Loucy (cell line): ENCODE measurements at regions not wholly inside any gene's neighbourhood (a gene's known extent, or its start where the extent isn't known, plus 50 kb on each side); places are given as distances from the start of the nearest gene placed in this dataset.

Experiments used
- H2AFZ ChIP-seq: fragments of 200-600 bp; sonication (generic); 2 replicates; pipeline ENCODE4 v1.6.0; 2016; ENCODE audit warnings: antibody characterized with exemption, mild to moderate bottlenecking, low read length, moderate library complexity
- H3F3A ChIP-seq: fragments of 200-600 bp; 2 replicates; pipeline ENCODE4 v1.6.0; 2016; ENCODE audit warnings: antibody characterized with exemption, low read depth, mild to moderate bottlenecking
- H3K27me3 ChIP-seq: fragments of 200-600 bp; sonication (generic); 2 replicates; pipeline ENCODE4 v1.6.1; 2014; ENCODE audit warnings: low read length, mild to moderate bottlenecking; ENCODE audit not compliant: insufficient read depth, poor library complexity, severe bottlenecking
- H3K36me3 ChIP-seq: fragments of 200-600 bp; sonication (generic); 2 replicates; pipeline ENCODE4 v1.6.1; 2016; ENCODE audit warnings: low read length; ENCODE audit not compliant: insufficient read depth
- H3K4me1 ChIP-seq: fragments of 200-600 bp; sonication (generic); 2 replicates; pipeline ENCODE4 v1.5.1; 2014; ENCODE audit warnings: low read length, mild to moderate bottlenecking; ENCODE audit not compliant: insufficient read depth, poor library complexity, severe bottlenecking
- H3K4me2 ChIP-seq: fragments of 200-600 bp; sonication (generic); 2 replicates; pipeline ENCODE4 v1.6.0; 2014; ENCODE audit warnings: antibody characterized with exemption, low read length, low read depth, mild to moderate bottlenecking; ENCODE audit not compliant: poor library complexity, severe bottlenecking
- H3K4me3 ChIP-seq: fragments of 200-600 bp; sonication (generic); 2 replicates; pipeline ENCODE4 v1.5.1; 2014; ENCODE audit warnings: low read length, mild to moderate bottlenecking, mixed read lengths; ENCODE audit not compliant: poor library complexity, severe bottlenecking
- H3K79me2 ChIP-seq: fragments of 200-600 bp; sonication (generic); 2 replicates; pipeline ENCODE4 v1.6.1; 2014; ENCODE audit warnings: low read length; ENCODE audit not compliant: insufficient read depth
- H3K9ac ChIP-seq: fragments of 200-600 bp; sonication (generic); 2 replicates; pipeline ENCODE4 v1.6.0; 2014; ENCODE audit warnings: mild to moderate bottlenecking, low read depth, low read length, moderate library complexity; ENCODE audit not compliant: poor library complexity, severe bottlenecking
- H3K9me2 ChIP-seq: fragments of 200-600 bp; sonication (generic); replicated peaks from 2 replicates; pipeline ENCODE4 v1.6.1; 2016; ENCODE audit warnings: low read depth, low read length, mixed read lengths
- H3K9me3 ChIP-seq: fragments of 200-600 bp; sonication (generic); 2 replicates; pipeline ENCODE4 v1.6.1; 2014; ENCODE audit warnings: mild to moderate bottlenecking, antibody characterized with exemption, low read length, low read depth; ENCODE audit not compliant: insufficient read depth
- H4K20me1 ChIP-seq: fragments of 200-600 bp; sonication (generic); 2 replicates; pipeline ENCODE4 v1.6.0; 2014; ENCODE audit warnings: antibody characterized with exemption, low read length, mild to moderate bottlenecking; ENCODE audit not compliant: insufficient read depth, poor library complexity, severe bottlenecking
- CTCF ChIP-seq: fragments of 200-600 bp; sonication (generic); conservative IDR thresholded peaks from 2 replicates; pipeline ENCODE4 v1.5.1; 2014; ENCODE audit warnings: mild to moderate bottlenecking, antibody characterized with exemption, low read length
- EZH2phosphoT487 ChIP-seq: fragments of 200-600 bp; IDR thresholded peaks from 2 replicates; pipeline ENCODE4 v1.6.1; 2018; ENCODE audit warnings: antibody characterized with exemption, mild to moderate bottlenecking, moderate library complexity, borderline replicate concordance

GRCh38 chr12:89799316-89799715 lies 90.7 kb upstream of the ATP2B1 start:
- Histone ChIP-seq H3K9me2 (no peaks in the 10 kb centered on the region), H3K9me3 (no peaks in the 10 kb centered on the region), H3K27me3 (no peaks in the 10 kb centered on the region), H4K20me1 (no peaks in the 10 kb centered on the region), H3K4me1 (no peaks in the 10 kb centered on the region), H3K4me3 (no peak overlapping the region), H3K9ac (no peak overlapping the region), H3K4me2 (no peak overlapping the region), H3K36me3 (no peaks in the 10 kb centered on the region), H3K79me2 (no peaks in the 10 kb centered on the region), H3F3A (no peaks in the 10 kb centered on the region), H2AFZ (no peak overlapping the region)
- TF ChIP-seq CTCF, result no peak
- TF ChIP-seq EZH2phosphoT487, result no peak

- Histone ChIP-seq H3K9me2 (no peaks in the 10 kb centered on the region), H2AFZ (no peak overlapping the region), H3K27me3 (no peaks in the 10 kb centered on the region), H4K20me1 (no peaks in the 10 kb centered on the region), H3K79me2 (no peaks in the 10 kb centered on the region), H3K9ac (no peak overlapping the region), H3K36me3 (no peaks in the 10 kb centered on the region), H3K4me1 (no peaks in the 10 kb centered on the region), H3K4me3 (no peak overlapping the region), H3F3A (no peaks in the 10 kb centered on the region), H3K9me3 (no peaks in the 10 kb centered on the region), H3K4me2 (no peak overlapping the region)
- no peak for TF ChIP-seq CTCF
- TF ChIP-seq EZH2phosphoT487, result no peak
These were observed 88.8 kb upstream of the ATP2B1 start for GRCh38 chr12:89797436-89797835.

- Histone ChIP-seq H2AFZ (no peak overlapping the region), H3K9ac (no peak overlapping the region), H3K4me2 (no peak overlapping the region), H3K9me2 (no peaks in the 10 kb centered on the region), H3K4me1 (no peaks in the 10 kb centered on the region), H4K20me1 (no peaks in the 10 kb centered on the region), H3F3A (no peaks in the 10 kb centered on the region), H3K27me3 (no peaks in the 10 kb centered on the region), H3K36me3 (no peaks in the 10 kb centered on the region), H3K79me2 (no peaks in the 10 kb centered on the region), H3K9me3 (no peaks in the 10 kb centered on the region), H3K4me3 (no peak overlapping the region)
- 0 out of 2 replicates have a peak, but pooled peaks have one; percentile 12 for TF ChIP-seq CTCF
- TF ChIP-seq EZH2phosphoT487, result no peak
These were observed 88.3 kb upstream of the ATP2B1 start for GRCh38 chr12:89796798-89797382.
